ENCODE measurements at regions not wholly inside any gene's neighbourhood (a gene's known extent, or its start where the extent isn't known, plus 50 kb on each side); places are given as distances from the start of the nearest gene placed in this dataset.

DNA sequence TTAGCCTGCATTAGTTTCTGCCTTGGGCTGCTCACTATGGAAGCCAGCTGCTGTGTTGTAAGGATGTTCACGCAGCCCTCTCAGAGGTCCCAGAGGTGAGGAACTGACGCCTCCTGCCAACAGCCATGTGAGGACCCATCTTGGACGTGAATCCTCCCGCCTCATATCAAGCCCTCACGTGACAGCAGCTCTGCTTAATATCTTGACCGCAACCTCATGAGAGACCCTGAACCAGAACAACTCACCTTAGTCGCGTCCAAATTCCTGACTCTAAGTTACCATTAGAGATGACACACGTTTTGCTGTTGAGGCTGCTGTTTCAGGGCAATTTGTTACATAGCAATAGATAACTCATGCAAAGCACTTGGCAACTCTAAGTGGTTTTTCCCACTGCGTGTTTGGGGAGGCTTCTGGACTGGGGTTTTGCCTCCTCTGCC is 97.7 kb downstream of the TMEM17 start:
- Histone ChIP-seq H3K9me3 (no peaks in the 10 kb centered on the region), H3K27ac (no peak overlapping the region), H3K27me3 (no peaks in the 10 kb centered on the region), H3K36me3 (no peaks in the 10 kb centered on the region), H3K4me1 (peaks cover 26% of the 10 kb centered on the region), H3K4me3 (no peak overlapping the region)
- TF ChIP-seq POLR2AphosphoS5 (IDR thresholded peaks at IDR 0.05; ENCODE audit: insufficient read depth in 1 of 2, low read depth in 1 of 2): no peak
- TF ChIP-seq, protein P1, sequence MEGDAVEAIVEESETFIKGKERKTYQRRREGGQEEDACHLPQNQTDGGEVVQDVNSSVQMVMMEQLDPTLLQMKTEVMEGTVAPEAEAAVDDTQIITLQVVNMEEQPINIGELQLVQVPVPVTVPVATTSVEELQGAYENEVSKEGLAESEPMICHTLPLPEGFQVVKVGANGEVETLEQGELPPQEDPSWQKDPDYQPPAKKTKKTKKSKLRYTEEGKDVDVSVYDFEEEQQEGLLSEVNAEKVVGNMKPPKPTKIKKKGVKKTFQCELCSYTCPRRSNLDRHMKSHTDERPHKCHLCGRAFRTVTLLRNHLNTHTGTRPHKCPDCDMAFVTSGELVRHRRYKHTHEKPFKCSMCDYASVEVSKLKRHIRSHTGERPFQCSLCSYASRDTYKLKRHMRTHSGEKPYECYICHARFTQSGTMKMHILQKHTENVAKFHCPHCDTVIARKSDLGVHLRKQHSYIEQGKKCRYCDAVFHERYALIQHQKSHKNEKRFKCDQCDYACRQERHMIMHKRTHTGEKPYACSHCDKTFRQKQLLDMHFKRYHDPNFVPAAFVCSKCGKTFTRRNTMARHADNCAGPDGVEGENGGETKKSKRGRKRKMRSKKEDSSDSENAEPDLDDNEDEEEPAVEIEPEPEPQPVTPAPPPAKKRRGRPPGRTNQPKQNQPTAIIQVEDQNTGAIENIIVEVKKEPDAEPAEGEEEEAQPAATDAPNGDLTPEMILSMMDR (IDR thresholded peaks at IDR 0.05): no peak
- no peak for TF ChIP-seq POLR2A (IDR thresholded peaks at IDR 0.05)
- intact Hi-C loops (cut with DNase I): loop anchor here (10.0 kb wide), 1 partner anchor 413 kb away; no protein-coding TSS in a partner anchor
- DNase-seq (ENCODE audit: extremely low spot score in 2 of 2): no peak

- no peak overlapping the region for H3K27ac ChIP-seq
- TF ChIP-seq POLR2AphosphoS5 (IDR thresholded peaks at IDR 0.05; ENCODE audit: insufficient read depth in 1 of 2, low read depth in 1 of 2) (no peak), POLR2A (IDR thresholded peaks at IDR 0.05) (no peak)
- TF ChIP-seq, protein P1 (IDR thresholded peaks at IDR 0.05): no peak
- no peak for DNase-seq (ENCODE audit: extremely low spot score in 2 of 2)
- no peaks in the 10 kb centered on the region for H3K36me3 ChIP-seq
- no peak overlapping the region for H3K4me3 ChIP-seq
- H3K9me3 ChIP-seq: no peaks in the 10 kb centered on the region
- intact Hi-C loops (cut with DNase I): loop anchor here (10.0 kb wide), 1 partner anchor 413 kb away; no protein-coding TSS in a partner anchor
- H3K27me3 ChIP-seq: no peaks in the 10 kb centered on the region
- H3K4me1 ChIP-seq: peaks cover 26% of the 10 kb centered on the region
Measured at GRCh38 chr2:62407838-62408237, 98.2 kb downstream of the TMEM17 start.

- Histone ChIP-seq H3K4me1 (peaks cover 26% of the 10 kb centered on the region), H3K9me3 (no peaks in the 10 kb centered on the region), H3K36me3 (no peaks in the 10 kb centered on the region), H3K27me3 (no peaks in the 10 kb centered on the region), H3K4me3 (no peak overlapping the region), H3K27ac (no peak overlapping the region)
- TF ChIP-seq POLR2AphosphoS5 (IDR thresholded peaks at IDR 0.05; ENCODE audit: insufficient read depth in 1 of 2, low read depth in 1 of 2): no peak
- TF ChIP-seq, protein P1 (IDR thresholded peaks at IDR 0.05): no peak
- no peak for TF ChIP-seq POLR2A (IDR thresholded peaks at IDR 0.05)
- DNase-seq (ENCODE audit: extremely low spot score in 2 of 2): no peak
- intact Hi-C loops (cut with DNase I): loop anchor here (10.0 kb wide), 1 partner anchor 413 kb away; no protein-coding TSS in a partner anchor
Measured at GRCh38 chr2:62407401-62407800, 98.6 kb downstream of the TMEM17 start.

DNA sequence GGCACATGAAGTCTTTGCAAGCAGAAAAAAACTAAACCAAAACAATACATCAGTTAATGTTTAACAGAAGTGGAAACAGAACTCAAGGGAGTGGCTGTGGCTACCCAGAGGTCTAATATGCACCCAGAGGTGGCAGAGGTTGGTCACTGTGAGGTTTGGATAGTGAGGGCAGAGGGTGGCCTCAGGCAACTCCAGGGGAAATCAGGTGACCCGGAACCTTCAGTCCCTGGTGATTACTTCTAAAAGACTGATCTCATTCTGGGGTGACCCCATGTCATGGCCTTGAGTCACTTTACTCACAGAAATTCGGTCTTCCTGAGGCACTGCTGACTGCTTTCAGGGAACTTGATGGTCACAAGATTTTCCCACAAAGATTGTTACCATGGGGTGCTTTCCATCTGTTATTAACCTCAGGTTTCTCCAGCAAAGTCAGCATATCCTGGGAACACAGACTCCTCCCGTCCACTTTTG is 99.4 kb downstream of the TMEM17 start:
- H3K9me3 ChIP-seq: no peaks in the 10 kb centered on the region
- H3K4me1 ChIP-seq: peaks cover 22% of the 10 kb centered on the region
- TF ChIP-seq, protein P1 (IDR thresholded peaks at IDR 0.05): no peak
- TF ChIP-seq POLR2A (IDR thresholded peaks at IDR 0.05) (no peak), POLR2AphosphoS5 (IDR thresholded peaks at IDR 0.05; ENCODE audit: insufficient read depth in 1 of 2, low read depth in 1 of 2) (no peak)
- H3K4me3 ChIP-seq: no peak overlapping the region
- no peaks in the 10 kb centered on the region for H3K36me3 ChIP-seq
- intact Hi-C loops (cut with DNase I): loop anchor here (10.0 kb wide), 1 partner anchor 412 kb away; no protein-coding TSS in a partner anchor
- H3K27me3 ChIP-seq: no peaks in the 10 kb centered on the region
- no peak for DNase-seq (ENCODE audit: extremely low spot score in 2 of 2)
- no peak overlapping the region for H3K27ac ChIP-seq

GRCh38 chr2:62404913-62405312 is 101.1 kb downstream of the TMEM17 start:
- H3K9me3 ChIP-seq: no peaks in the 10 kb centered on the region

More at GRCh38 chr2:62404913-62405312, 101.1 kb downstream of the TMEM17 start:
- Histone ChIP-seq H3K27ac (no peak overlapping the region), H3K4me3 (no peak overlapping the region), H3K36me3 (no peaks in the 10 kb centered on the region), H3K4me1 (peaks cover 7% of the 10 kb centered on the region), H3K27me3 (no peaks in the 10 kb centered on the region)
- no peak for TF ChIP-seq POLR2AphosphoS5 (IDR thresholded peaks at IDR 0.05; ENCODE audit: insufficient read depth in 1 of 2, low read depth in 1 of 2)
- TF ChIP-seq, protein P1 (IDR thresholded peaks at IDR 0.05): no peak
- TF ChIP-seq POLR2A (IDR thresholded peaks at IDR 0.05): no peak
- DNase-seq (ENCODE audit: extremely low spot score in 2 of 2): no peak
- intact Hi-C loops (cut with DNase I): loop anchor here (10.0 kb wide), 1 partner anchor 410 kb away; no protein-coding TSS in a partner anchor
